ENCODE measurements at regions not wholly inside any gene's neighbourhood (a gene's known extent, or its start where the extent isn't known, plus 50 kb on each side); places are given as distances from the start of the nearest gene placed in this dataset.
"Not testable (repeated sequence)": the region's sequence is repeated elsewhere in the genome, so short reads cannot be mapped to it uniquely, and the experiment has no call there.

GRCh38 chr6:163889904-163890514 is 475.5 kb downstream of the QKI start:
- no peak for FAIRE-seq

- FAIRE-seq, result no peak
Measured at GRCh38 chr6:163888030-163888819, 473.7 kb downstream of the QKI start.

DNA sequence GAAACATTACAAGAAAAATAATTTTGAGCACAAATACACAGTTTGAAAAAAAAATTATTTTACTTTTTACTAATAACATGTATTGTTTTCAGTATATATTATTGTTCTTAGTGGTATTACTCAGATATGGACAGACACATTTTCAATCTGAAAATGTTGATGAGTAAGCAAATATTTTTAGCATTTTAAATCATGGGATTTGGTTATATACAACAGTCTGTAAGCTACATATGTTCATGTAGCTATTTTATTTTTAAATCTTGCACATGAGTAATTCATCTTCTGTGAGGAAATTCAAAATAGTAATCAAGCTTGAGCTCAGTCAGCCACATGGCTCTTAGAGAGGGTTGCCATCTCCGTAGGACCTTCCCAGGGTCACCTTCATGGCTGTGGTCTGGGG is 471.9 kb downstream of the QKI start:
- FAIRE-seq, result no peak

- FAIRE-seq, result no peak
Measured at GRCh38 chr6:163883984-163884383, 469.5 kb downstream of the QKI start.

- no peak for FAIRE-seq
Measured at GRCh38 chr6:163878698-163879097, 464.2 kb downstream of the QKI start.

DNA sequence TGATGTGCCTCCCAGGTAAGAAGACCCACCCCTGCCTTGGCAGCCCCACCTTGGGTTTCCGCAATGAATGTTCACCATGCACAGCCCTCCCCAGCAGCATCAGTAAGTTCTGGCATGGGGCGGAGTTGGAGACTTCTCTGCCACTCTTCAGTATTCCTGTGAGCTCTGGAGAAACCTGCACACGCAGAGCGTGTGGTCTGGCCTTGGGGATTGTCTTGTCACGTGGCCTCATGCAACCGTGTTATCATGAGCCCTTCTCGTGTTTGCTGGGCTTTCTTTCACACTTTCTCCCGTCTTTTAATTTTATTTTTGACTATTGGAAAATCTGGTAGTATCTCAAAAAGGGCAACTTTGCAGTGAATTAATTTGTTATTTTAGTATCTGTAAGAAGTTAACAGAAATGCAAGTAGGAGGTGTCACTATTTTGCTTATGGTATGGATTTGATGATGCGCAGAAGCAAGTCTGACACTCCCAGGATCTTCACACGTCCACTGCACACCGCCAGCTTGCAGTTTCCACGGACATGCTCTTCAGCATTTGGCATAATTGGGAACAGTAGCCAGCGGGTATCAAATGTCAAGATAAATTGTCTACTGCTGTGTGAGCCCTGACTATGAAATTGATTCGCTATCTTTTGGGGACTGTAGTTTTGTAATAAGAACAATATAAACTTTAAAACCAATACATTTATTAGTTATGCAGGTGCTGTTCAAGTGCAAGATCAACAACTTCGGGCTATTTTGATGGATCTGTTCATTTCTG is 463.5 kb downstream of the QKI start:
- no peak for FAIRE-seq

GRCh38 chr6:163876391-163876790 is 461.9 kb downstream of the QKI start:
- FAIRE-seq, result no peak

DNA sequence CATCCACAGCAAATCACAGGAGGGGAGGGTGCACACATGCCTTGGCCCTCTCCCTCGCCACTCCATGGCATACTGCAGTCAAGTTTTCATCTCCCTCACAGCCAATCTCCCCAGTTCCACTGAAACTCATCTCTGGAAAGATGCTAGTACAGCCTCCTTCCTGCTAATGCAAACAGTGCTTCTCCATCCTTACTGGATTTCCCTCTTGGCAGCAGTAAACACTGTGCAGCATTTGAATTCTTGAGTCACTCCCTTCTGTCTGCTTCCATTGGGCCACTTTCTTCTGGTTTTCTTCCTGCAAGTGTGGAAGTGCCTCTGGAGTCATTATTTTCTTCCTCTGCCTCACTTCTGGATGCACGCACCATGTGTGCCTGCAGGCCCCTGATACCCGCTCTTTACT is 460.3 kb downstream of the QKI start:
- no peak for FAIRE-seq

- FAIRE-seq, result no peak
Measured at GRCh38 chr6:163872335-163872734, 457.8 kb downstream of the QKI start.

DNA sequence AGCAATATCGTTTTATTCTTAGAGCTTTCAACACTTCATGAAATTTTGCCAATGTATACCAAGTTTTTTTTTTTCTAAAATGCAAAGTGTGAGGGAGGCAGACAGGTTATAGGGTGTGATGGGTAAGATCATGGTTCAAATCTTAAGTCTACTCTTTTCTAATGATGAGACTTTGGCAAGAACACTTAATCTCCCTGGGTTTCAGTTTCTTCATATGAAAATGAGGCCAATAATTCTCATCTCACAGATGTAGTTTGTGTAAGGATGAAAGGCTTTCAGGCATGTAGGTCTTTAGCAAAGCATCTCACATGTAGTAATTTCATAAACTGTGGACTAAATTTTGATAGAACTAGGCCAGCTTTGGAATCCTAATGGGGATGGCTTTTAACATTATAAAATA is 457.1 kb downstream of the QKI start:
- FAIRE-seq, result no peak

GRCh38 chr6:163867518-163868292 is 453.2 kb downstream of the QKI start:
- FAIRE-seq, result no peak

DNA sequence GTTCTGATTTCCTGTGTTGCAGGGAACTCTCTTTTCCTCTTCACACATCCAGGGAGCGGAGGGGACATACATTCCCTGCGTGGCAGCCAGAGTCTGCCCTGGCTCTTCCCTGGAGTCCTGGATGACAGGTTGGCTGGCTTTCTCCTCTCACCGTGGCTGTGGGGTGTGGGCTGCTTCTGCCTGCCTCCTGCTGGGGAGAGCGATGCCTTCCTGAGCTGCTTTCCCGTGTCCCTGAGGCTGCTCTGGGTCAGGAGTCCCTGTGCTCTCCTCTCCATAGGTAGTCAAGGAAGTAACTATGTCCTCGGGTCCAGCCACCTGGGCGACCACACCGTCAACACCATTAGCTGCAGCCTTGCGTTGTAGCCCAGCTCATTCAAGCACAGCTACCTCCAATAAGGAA is 451.7 kb downstream of the QKI start:
- no peak for FAIRE-seq

GRCh38 chr6:163863565-163863964 is 449.0 kb downstream of the QKI start:
- FAIRE-seq, result no peak

- no peak for FAIRE-seq
Measured at GRCh38 chr6:163862701-163863100, 448.2 kb downstream of the QKI start.

GRCh38 chr6:163861627-163862026 is 447.1 kb downstream of the QKI start:
- no peak for FAIRE-seq

- no peak for FAIRE-seq
Measured at GRCh38 chr6:163860287-163861081, 446.0 kb downstream of the QKI start.

DNA sequence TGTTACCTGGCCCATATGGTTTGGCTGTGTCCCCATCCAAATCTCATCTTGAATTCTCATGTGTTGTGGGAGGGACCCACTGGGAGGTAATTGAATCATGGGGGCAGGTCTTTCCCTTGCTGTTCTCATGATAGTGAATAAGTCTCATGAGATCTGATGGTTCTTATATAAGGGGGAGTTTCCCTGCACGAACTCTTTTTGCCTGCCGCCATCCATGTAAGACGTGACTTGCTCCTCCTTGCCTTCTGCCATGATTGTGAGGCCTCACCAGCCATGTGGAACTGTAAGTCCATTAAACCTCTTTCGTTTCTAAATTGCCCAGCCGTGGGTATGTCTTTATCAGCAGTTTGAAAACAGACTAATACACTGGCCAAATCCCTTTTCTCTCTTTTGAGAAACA is 444.4 kb downstream of the QKI start:
- not testable (repeated sequence) for FAIRE-seq

GRCh38 chr6:163857421-163857820 is 442.9 kb downstream of the QKI start:
- FAIRE-seq, result no peak

DNA sequence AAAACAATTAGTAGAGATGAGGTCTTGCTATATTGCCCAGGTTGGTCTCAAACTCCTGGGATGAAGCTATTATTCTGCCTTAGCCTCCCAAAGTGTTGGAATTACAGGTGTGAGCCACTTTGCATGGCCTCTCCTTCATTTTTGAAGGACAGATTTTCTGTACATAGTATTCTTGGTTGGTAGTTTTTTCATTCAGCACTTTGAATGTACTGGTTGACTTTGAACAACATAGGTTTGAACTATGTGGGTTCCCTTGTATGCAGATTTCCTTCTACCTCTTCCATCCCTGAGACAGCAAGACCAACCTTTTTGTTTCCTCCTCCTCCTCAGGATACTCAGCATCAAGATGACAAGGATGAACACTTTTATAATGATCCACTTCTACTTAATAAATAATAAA is 436.4 kb downstream of the QKI start:
- no peak for FAIRE-seq

DNA sequence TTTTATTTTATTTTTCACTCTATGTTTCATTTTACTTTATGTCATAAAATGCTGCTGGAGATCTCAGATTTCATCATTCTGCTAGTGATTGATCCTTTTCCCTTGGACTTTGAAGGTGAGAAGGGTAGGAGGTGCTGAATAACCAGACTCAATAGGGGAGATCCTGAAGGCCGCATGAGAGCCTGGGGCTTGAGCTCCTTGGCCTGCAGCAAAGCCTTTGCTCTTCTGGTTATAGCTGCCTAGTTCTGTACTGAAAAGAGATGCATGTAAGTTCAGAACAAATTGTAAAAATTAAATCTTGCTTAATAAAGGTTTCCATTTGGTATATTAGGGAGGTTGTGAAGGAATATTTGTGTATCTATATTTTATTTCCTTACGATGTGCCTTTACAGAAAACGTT is 430.2 kb downstream of the QKI start:
- FAIRE-seq, result no peak

DNA sequence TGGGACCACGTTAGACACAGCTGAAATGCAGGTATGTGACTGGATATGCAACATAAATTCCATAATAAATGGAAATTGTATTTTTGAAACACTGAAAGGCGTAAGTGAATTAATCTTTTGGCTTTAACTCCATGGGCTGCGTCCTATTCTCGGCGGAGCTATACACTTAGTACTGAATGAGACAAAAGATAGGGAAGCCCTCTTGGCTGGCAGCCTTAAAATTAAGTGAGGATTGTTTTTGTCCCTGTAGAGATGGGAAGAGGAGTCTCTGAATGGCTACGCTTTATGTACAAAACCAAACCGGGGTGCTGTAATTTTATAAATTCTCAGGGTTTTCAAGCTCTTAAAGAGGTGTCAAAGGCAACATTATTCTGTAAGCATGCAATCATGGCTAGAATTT is 429.8 kb downstream of the QKI start:
- no peak for FAIRE-seq

DNA sequence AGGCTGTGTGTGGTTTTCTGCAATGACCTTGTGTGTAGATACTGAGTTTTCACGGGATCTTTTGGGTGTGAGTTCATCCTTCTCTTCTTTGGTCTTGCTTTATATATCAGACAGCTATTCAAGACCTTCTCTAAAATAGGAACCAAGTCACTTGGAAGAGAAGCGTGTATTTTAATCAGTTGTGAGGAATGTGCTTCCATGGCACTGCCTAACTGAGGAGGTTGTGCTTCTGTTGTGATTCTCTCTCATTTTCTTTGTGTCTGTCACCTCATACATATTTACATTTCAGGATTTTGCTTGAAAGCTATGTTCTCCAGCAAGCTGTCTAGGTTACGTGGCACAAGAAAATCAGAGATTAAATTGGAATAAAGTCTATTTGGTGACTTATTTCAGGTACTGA is 428.7 kb downstream of the QKI start:
- FAIRE-seq, result no peak

Measured in G401.6 (cell line).